ENCODE measurements at regions not wholly inside any gene's neighbourhood (a gene's known extent, or its start where the extent isn't known, plus 50 kb on each side); places are given as distances from the start of the nearest gene placed in this dataset.

DNA sequence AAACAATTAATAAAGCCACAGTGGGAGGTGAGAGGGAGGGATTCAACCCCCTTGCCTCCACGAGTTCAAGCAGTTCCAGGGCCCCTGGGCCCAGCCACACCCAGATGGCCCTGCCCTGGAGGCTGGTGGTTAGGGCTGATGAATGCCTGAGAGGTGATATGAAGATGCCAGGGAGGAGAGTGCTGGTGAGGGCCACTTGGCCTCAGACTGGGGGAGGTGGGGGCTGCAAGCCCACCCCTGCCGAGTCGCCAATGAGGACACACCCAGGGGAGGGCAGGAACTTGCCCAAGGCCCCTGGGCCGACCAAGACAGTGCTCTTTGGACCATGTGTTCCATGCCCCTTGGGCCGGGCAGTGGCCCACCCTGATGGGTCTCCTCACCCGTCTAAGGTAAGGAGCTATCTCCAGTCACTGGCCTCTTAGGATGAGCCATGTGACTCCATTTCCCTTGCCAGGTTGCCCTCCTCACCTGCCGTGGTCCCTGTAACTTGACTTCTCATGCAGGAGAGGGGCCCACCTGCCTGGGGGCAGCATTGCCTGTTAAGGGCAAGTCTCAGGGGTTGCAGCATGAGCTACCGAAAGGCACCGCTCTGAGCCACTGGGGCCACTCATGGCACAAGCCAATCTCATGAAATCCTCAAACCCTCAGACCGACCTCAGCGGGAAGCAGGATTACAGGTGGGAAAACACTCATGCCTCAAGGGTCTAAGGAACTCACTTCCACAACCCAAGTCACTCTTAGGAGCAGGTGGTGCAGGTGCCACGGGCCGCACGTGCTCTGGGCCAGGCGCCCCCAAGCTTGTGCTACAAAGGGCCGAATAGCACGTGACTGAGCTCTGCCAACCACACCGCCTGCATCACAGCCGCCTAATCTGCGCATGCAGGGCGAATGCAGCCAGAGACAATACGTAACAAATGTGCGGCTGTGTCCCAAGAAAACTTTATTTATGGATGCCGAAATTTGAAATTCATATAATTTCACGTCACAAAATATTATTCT, 147.4 kb upstream of the MLN start:
- DNase-seq: no peak

DNA sequence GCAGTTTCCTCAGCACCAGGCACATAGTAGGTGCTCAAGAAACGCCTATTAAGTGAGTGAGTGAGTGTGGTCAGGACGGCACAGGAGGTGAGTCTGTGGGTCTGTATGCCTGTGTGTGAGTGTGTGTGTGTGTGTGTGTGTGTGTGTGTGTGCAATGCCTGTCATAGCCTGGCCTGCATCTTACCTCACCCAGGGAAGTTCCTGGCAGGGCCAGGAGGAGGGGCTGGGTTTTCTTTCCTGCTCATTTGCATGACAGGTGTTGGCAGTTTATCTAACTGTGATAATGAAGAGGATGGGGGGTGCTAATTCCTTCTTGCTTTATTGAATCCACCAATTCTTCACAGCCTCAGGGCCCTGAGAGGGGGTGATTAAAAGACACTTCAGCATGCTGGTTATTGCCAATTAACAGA, 146.7 kb upstream of the MLN start:
- DNase-seq: no peak

DNA sequence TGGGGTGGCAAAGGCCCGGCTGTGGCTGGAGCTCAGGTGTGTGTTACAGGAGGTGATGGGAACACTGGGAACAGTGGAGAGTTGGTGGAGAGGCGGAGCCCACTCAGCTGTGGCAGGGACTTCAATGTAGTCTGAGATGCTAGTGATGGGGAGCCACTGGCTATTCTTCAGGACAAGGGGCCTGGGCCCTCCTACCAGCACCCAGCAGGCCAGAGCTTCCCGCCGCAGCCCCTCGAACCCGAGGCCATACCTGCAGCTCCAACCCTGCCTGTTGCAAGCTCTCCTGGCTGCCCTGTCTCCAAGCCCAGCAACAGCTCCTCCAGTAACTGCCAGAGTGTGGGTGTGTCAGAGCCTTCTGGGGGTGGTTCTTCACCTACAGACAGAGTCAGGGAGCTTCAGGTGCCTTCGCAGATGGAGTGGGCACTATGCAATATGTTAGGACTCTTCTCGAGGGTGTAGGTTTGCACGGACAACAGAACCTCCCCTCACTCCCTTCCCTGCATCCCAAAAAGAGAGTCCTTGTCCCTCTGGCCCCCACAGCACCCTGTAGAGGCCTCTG, 146.2 kb upstream of the MLN start:
- no peak for DNase-seq

DNA sequence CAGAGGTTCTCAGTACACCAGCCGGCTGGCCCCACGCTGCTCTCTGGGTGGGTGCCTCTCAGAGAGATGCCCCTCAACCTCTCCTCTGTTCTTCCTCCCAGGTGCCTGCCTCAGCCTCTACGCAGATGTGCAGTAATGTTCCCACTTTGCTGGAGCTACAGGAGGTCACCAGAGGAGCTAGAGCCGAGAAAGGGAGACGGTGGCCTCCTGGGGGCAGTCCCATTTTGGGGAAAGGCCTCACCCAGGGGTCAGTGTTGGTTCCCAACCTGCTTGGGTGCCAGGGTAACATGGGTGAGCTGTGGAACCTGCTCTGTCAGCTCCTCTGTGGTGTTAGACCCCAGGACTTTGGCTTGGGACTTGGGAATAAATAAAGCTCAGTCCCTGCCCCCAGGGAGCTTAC, 145.3 kb upstream of the MLN start:
- no peak for DNase-seq

DNA sequence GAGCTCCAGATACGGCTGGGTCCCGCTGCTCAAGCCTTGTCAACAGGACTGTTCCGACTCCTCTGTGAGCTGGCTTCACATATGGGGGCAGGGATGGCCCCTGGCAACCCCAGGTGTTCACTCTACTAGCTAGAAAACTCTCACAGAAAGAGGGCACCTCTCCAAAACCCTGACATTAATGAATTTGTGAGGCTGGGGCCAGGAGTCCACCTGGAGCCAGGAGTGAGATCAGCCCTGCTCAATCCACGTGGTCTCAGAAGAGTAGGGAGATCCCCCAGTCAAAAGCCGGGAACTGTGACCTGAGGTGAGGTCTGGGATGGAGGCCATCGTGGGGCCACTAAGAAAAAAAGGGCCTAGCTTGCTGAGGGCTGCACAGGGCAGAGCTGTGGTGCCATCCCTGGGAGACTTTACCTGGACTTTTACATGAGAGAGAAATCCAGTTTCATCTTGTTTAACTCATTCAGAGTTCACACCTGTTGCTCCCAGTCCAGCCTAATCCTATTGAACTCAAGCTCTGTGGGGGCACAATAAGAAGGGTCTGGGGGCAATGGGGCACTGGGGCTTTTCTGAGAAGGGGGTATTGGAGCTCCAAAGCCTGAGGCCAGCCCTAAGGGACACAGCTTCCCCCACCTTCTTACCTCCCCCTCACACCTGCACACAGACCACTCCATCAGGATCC, 144.3 kb upstream of the MLN start:
- DNase-seq: no peak

DNA sequence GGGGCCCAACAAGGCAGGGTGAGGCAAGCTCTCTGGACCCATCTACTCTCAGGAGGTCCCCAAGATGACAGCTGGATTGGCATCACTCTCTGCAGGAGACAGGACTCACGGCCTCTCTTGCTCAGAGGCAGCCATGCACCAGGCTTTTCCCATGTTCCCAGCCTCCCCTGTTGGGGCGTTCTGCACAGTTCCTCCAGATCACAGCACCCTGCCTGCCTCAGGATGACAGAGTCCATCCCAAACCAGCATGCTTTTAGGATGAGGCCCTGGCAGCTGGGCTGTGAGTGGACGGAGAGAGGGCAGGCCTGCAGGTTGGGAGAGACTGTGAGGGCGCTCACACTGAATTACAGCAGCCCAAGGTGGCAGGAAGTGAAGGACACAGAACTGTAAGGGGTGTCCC, 143.2 kb upstream of the MLN start:
- DNase-seq: no peak

DNA sequence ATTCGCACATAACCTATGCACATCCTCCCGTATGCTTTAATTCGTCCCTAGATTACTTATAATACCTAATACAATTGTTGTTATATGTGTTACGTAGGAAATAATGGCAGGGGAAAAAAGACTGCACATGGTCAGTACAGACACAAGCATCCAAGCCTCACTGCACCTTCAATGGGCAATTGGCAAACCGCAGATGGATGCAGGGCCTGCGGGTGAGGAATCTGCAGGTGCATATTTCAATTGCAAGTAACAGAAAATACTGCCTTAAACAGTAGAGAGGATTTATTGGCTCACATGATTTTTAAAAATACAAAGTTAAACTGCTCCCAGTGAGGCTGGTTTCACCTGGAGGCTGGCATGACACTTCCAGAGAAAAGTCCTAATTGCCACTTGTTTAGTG, 142.1 kb upstream of the MLN start:
- no peak for DNase-seq

DNA sequence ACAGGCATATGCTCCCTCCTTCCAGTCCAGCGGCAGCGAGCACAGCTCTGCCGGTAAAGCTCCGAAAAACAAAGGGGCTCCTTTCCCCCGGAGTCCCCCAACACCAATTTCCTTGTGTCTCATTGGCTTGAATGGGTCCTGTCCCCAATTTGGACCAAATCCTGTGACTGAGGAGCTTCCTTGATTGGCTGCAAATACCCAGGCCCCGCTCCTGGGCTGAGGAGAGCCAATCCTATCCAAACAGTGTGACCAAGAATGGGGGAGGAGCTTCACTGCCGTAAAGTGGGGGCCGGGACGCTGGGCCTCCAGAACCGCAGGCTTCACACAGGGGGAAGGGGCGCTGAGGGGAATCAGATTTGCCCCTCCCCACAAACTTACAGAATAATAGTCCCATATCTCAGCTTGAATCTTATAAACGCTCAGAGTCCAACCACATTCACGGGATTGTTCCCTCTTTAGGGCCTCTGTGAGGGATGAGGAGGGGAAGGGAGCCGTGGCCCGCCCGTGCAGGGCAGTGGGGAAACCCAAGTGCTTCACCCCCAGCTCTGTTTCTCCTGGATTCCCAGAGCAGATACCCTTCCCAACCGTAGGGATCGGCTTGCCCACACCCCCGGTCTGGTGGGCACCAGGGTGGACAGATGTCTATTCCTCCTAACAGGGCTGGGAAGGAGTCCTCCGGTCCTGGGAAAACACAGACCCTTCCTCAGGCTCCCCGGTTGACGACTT, 141.0 kb upstream of the MLN start:
- no peak for DNase-seq

DNA sequence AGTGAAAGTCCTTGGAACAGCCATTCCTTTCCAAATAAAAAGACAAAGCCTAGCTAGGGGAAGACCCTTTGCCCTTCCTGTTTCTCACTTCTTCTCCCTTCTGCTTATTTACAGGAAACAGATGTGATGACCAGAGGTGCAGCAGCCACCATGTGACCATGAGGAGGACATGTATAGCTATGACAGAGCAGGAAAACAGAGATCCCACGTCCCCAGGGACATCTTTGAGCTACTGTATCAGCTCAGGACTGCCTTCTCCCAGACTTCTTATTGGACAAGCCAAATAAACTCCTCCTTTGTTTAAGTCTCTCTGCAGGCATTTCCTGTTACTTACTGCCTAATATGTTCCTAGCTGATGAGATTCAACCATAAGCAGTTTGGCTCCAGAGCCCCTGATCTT, 133.1 kb upstream of the MLN start:
- DNase-seq: no peak

DNA sequence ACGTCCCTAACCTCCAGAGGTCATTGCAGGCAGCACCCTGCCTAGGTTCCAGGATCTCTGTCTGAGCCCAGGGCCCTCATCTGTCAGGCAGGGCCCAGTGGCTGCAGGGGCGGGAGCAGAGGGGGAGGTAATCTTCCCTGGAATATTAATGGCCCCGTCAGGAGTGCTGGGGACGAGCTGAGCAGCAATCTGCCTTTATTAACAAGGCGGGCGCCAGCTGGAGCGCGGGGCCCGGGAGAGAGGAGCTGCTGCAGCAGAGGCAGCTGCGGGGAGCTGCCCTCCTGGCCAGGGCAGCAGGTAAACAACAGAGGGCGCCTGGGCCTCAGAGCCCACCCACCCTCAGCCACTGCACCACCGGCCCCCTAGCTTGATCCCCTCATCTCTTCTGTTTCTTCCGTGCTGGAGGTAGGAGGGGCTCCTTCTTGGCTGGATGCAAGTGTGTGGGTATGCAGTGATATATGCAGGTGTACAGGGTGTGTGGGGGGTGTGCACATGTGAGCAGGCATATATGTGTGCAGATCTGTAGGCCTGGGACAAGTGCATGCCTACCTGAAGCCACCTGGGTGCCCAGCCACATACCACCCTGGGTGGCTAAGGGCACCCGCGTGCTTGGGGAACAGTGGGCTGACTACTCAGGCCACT, 131.8 kb upstream of the MLN start:
- DNase-seq: no peak

DNA sequence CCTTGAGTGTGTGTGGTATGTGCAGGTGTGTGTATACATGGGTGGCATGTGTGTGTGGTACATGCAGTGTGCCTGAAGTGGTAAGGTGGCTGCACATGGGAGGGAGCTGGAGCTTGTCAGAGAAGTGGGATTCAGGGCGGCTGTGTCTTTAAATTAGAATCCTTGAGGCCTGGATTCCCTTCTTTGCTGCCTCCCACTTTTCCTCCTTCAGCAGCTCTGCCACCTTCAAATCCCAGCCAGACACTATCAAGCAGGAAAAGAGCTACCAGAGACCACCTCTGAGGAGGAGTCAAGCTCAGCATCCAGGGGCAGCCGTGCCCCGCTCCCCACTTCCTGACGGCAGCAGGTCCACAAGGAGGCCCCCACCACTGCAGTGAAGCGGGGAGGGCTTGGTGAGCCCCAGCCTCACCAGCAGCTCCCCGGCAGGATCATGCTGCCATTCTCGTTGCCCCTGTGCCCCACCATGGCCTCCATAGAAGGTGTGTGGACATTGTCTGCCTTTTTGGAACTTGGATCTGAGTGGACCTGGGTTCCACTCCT, 131.0 kb upstream of the MLN start:
- no peak for DNase-seq

DNA sequence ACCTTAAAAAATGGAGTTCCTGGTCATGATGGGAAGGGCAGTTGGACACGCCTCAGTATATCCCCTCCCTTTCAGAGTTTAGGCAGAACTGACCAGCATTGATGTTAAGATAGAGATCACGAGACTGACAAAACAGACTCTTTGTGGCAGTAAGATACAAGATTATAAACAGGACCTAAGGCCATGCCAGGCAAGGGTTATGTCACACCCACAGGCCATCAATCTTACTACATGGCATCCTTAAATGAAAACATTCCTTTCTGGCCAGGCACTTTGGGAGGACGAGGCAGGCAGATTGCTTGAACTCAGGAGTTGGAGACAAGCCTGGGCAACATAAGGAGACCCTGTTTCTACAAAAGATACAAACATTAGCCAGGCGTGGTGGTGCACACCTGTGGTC, 129.3 kb upstream of the MLN start:
- DNase-seq: no peak

DNA sequence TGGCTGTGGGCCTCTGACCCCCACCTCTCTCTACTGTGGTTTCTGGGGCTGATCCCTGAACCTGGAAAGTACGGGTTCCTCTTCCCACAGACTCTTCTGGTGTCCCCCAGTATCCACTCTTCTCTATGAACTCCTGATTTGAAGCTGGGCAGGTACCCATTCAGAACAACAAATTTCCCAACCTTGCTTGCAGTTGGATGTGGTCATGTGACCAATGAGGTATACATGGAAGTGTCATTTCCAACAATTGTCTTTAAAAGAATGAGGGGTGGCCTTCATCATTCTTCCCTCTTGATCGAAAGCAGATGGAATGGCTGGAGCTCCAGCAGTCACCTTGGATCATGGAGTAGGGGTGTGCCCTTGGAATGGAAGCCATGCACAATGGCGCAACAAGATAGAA, 128.0 kb upstream of the MLN start:
- DNase-seq: no peak

DNA sequence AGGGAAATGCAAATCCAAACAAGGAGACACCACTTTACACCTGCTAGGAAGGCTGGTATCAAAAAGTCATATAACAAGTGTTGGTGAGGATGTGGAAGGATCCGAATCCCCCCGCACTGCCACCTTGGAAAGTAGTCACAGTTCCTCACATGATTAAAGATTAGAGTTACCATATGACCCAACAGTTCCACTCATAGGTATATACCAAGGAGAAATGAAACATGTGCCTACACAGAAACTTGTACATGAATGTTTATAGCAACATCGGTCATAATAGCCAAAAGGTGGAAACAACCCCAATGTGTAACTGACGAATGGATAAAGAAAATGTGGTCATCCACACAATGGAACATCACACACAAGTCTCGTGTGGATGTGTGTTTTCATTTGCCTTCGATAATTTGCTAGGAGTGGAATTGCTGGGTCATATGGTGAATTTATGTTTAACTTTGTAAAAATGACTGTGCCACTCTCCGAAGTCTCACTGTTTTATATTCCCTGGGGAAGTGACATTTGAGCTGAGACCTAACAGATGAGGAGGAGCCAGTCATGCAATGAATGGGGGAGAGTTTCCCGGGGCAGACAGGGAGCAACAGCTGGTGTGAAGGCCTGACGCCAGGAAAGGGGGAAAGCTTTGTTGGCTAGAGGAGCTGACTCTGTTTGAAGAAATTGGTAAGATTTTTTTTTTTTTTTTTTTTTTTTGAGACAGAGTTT, 125.9 kb upstream of the MLN start:
- no peak for DNase-seq

DNA sequence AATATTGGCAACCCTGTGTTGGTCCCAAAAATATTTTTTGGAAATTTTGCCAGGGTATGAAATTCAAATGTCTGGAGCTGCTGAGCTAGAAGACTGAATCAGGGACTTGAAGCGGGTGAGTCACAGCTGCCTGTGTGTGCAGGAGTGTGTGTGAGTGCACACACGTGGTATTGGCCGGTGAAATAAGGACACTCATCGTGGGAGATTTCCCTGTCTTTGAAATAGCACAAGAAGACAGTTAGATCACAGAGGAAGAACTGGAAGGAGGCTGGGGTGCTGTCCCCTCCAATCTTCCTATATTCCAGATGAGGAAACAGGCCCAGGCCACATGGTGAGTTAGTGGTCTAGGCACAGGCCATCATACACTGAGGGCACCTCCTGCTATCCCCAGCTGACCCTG, 123.8 kb upstream of the MLN start:
- DNase-seq: no peak

DNA sequence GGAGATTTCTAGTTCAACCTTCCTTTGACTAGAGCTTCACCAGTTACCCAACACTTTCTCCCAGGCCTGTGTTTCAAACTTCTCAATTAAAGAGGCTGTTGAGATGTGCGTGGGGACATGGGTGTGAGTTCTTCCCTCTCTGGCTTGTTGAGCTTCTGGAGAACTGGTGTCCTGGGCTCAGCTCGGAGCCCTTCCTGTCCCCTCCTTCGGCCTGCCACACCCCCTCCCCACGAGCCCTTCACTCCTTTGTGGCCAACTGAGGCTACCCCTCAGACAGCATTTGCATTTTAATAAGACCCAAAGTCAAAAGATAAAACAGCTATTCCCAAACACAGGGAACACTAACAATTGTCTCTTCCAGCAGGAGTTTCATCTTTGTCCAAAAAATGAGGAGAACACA, 123.3 kb upstream of the MLN start:
- no peak for DNase-seq

DNA sequence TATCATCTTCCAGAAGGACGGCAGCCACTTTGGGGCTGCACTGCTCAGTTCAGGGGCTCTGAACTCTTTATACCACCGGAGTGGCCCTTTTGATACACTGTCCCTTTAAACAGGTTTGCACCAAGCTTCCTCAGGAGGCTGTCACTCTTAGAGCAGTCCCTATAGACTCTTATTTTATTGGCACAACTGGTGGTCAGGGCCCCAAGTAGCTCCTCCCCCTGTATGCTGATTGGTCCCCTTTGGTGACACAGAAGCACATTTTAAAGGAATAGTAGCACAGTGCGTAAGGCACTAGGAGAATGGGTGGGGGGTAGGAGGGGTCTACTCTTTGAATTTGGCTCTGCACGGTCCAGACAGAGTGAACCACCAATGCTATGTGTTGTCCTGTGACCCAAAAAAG, 122.6 kb upstream of the MLN start:
- peak; percentile 61 for DNase-seq

DNA sequence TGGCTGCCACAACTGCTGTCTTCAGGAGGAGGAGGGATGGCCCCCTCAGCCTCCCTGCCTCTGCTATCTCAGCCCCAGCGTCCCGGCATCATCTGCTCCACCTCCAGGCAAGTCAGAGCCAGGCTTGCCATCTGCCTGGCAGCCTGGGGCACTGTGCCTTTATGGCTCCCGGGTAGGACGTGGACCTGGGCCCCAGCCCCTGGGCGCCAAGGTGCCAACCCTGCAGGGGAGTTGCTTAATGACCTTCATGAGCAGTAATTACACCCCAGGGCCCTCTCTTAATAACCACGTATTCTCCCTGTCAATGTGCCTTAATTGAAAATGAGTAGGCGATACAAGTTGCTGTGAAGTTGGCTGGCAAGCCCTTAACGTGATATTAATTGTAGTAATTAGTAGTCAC, 122.1 kb upstream of the MLN start:
- DNase-seq: no peak

DNA sequence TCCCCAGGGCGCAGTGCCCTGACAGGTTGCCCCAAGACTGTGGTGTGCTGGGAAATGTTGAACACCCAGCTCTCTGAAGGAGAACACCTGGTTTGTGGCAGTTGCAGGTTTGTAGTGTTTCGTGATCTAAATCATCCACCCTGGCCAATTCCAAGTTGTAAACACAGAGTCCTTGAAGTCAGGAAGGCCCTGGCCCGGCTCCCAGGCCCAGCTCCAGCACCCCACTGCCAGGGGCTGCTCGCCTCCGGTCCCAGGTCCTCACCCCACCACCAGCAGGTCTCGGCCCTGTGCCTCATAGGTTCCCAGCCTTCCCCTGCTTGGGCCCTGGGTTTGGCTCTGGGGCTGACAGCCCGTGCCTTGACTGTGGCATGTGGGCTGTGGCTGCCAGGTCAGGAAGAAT, 121.4 kb upstream of the MLN start:
- no peak for DNase-seq

DNA sequence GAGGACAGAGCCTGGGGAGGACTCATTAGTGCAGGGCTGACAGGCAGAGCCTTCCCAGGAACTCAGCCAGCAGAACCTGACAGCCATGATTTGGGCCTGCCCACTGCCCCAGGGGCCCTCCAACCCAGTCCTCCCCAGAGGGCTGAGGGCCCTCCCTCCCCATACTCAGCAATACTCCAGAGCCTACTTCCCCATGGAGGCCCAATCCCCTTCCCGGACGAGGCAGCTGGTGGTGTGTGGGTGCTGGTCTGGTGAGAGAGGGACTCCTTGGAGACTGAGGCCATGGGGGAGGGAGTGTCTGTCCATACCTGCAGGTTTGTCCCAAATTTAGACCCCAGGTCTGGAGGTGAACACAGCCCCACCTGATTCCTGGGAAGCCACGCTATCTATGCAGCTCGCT, 120.9 kb upstream of the MLN start:
- no peak for DNase-seq

DNA sequence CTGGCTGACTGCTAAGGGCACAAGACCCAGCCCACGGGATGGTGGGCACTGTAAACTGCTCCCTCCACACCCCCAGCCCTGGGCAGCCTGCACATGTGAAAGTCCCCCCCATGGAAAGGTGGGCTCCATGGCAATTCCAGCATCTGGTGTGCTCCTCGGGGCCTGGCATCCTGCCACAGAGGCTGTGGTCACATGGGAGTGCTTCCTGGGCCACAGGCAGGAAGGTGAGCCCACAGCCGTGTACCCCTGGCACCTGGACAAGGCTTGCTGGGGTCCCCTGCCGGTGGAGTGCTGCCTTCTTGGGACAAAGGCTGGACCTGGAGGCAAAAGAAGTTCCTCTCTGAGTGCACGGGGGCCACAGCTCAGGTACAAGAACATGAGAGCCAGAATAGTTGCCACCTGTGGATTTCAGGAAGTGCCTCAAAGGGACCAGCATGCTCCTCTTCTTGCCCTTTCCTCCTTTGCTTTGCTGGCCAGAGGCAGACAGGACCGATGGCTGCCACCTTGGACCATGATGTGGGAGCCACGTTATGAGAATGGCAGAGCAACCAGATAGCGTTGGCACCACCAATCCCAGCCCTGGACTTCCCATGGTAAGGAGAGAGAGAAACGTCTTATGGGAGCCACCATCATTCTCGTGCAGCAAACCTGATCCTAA, 120.2 kb upstream of the MLN start:
- DNase-seq: no peak
